ENCODE measurements at regions not wholly inside any gene's neighbourhood (a gene's known extent, or its start where the extent isn't known, plus 50 kb on each side); places are given as distances from the start of the nearest gene placed in this dataset.

DNA sequence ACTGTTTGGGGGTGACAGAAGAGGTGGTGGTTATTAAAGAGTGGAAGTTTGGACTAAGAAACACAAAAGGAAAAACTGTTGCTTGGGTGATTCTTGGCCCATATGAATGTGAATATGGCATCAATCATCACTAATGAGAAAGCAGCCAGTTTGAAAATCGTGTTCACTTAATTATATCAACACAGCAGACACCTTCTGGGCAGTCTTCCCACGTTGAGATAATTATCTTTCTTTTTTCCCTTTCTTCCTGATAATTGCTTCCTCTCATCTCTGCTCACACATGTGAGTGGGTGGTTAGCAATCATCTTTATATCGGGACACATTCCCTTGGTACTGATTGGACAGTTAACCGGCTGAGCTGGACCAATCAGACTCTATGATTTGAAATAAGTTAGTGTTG, 539.7 kb downstream of the AACS start:
- H3K79me1 ChIP-seq (ENCODE audit: low read depth, low read length), result no peaks in the 10 kb centered on the region
- no peak overlapping the region for H3K4me2 ChIP-seq (ENCODE audit: insufficient read depth in 1 of 2, low read depth in 2 of 2, low read length in 2 of 2)
- no peak overlapping the region for H3K4me3 ChIP-seq (ENCODE audit: extremely low read depth in 1 of 4, insufficient read depth in 2 of 4, low read depth in 3 of 4, low read length in 4 of 4)
- H3K23ac ChIP-seq (ENCODE audit: insufficient read length), result no peak overlapping the region
- H3K9ac ChIP-seq (replicated peaks in 1 of 4; ENCODE audit: extremely low read depth in 1 of 4, low read depth in 3 of 4, low read length in 3 of 4), result no peak overlapping the region
- no peaks in the 10 kb centered on the region for H3K4me1 ChIP-seq (replicated peaks in 1 of 4; ENCODE audit: control insufficient read depth in 3 of 4, insufficient read depth in 4 of 4, low read length in 3 of 4)
- no peak overlapping the region for H4K5ac ChIP-seq (ENCODE audit: insufficient read length, low read depth, low read length)
- no peak overlapping the region for H3K14ac ChIP-seq (ENCODE audit: insufficient read length)
- WGBS, 2 experiments (ENCODE audit: extremely low coverage in 1 of 2, insufficient coverage in 1 of 2, insufficient read length in 1 of 2, insufficient replicate concordance in 2 of 2, low coverage in 1 of 2, low lambda C conversion rate in 2 of 2, missing lambda C conversion rate in 1 of 2), result 90% methylated on average over 4 of the region's 4 CpGs; no CpG with 5 or more reads in 1 of the 2 experiments
- ChIA-PET POLR2A (ENCODE audit: partially characterized antibody) (no interaction called here), CTCF (ENCODE audit: partially characterized antibody) (no interaction called here)
- H3K27ac ChIP-seq (ENCODE audit: low read depth, low read length), result no peak overlapping the region
- no peak overlapping the region for H2BK5ac ChIP-seq (ENCODE audit: low read depth, low read length)
- no peak overlapping the region for H2BK120ac ChIP-seq (replicated peaks; ENCODE audit: low read depth, low read length)
- no peak overlapping the region for H2AK5ac ChIP-seq (ENCODE audit: low read depth, low read length)
- H3K56ac ChIP-seq (replicated peaks; ENCODE audit: insufficient read length, low read depth, low read length), result no peak overlapping the region
- no peak overlapping the region for H3K4ac ChIP-seq (replicated peaks; ENCODE audit: insufficient read length, low read depth, low read length)
- no peak overlapping the region for H2AFZ ChIP-seq (ENCODE audit: low read length)
- no peak overlapping the region for H2BK15ac ChIP-seq (ENCODE audit: low read length)
- DNase-seq (ENCODE audit: low read depth in 1 of 2, low spot score in 2 of 2) (no peak), FAIRE-seq (no peak)
- no peak overlapping the region for H2BK12ac ChIP-seq (ENCODE audit: low read depth, low read length)
- no peaks in the 10 kb centered on the region for H3K27me3 ChIP-seq (replicated peaks in 1 of 4; ENCODE audit: control insufficient read depth in 3 of 4, extremely low read depth in 1 of 4, insufficient read depth in 3 of 4, low read length in 3 of 4)
- H2BK20ac ChIP-seq (ENCODE audit: low read length), result no peak overlapping the region
- no peak overlapping the region for H4K91ac ChIP-seq (replicated peaks; ENCODE audit: insufficient read length, low read length)
- no peak overlapping the region for H3K18ac ChIP-seq (ENCODE audit: extremely low read depth, low read length)
- H3K36me3 ChIP-seq (ENCODE audit: control insufficient read depth in 2 of 4, insufficient read depth in 4 of 4, low read length in 3 of 4), result no peaks in the 10 kb centered on the region
- H4K20me1 ChIP-seq (replicated peaks in 1 of 2; ENCODE audit: control insufficient read depth in 1 of 2, insufficient read depth in 2 of 2, low read length in 2 of 2), result no peaks in the 10 kb centered on the region
- H3K79me2 ChIP-seq (ENCODE audit: control insufficient read depth in 1 of 2, insufficient read depth in 2 of 2, low read length in 2 of 2), result no peaks in the 10 kb centered on the region
- no peak overlapping the region for H4K8ac ChIP-seq (ENCODE audit: extremely low read depth, insufficient read depth, low read length)
- H3K9me3 ChIP-seq (ENCODE audit: insufficient read depth in 2 of 2, low read depth in 1 of 2, low read length in 1 of 2), result no peaks in the 10 kb centered on the region
- TF ChIP-seq RAD21 (IDR thresholded peaks at IDR 0.05 in 1 of 2, conservative IDR thresholded peaks at IDR 0.05 in 1 of 2; ENCODE audit: low read depth in 2 of 2, low read length in 2 of 2), result no peak
- TF ChIP-seq CHD1 (IDR thresholded peaks at IDR 0.05; ENCODE audit: low read depth, low read length), result no peak
- no peak for TF ChIP-seq RFX5 (IDR thresholded peaks at IDR 0.05; ENCODE audit: borderline replicate concordance, low read depth, low read length)
- no peak for TF ChIP-seq YY1 (IDR thresholded peaks at IDR 0.05; ENCODE audit: low read depth, low read length)
- no peak for TF ChIP-seq CTBP2 (IDR thresholded peaks at IDR 0.05; ENCODE audit: borderline replicate concordance, insufficient read depth, insufficient read length, low read length)
- H3K23me2 ChIP-seq (ENCODE audit: low read depth, low read length), result no peaks in the 10 kb centered on the region
